ENCODE measurements at regions not wholly inside any gene's neighbourhood (a gene's known extent, or its start where the extent isn't known, plus 50 kb on each side); places are given as distances from the start of the nearest gene placed in this dataset.

DNA sequence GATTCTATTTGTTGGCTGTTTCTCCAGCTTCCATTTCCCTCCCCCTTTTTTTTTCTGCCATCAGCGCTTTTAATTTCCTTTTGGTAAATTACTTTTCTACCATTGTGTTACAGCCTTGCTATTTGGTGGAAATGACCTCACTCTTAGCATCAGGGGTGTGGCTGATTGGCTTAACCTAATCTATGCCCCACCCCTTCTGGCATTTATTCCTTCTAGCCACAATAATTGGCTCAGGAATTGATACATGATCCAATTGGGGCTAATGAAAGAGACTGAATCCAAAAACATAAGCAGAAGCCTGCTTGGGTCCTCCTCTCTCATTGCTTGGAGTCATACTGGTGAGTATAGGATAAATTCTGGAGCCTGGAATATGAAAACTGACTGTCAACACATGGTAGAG, 402.4 kb upstream of the LRRC4C start:
- DNase-seq (ENCODE audit: low spot score): no peak

DNA sequence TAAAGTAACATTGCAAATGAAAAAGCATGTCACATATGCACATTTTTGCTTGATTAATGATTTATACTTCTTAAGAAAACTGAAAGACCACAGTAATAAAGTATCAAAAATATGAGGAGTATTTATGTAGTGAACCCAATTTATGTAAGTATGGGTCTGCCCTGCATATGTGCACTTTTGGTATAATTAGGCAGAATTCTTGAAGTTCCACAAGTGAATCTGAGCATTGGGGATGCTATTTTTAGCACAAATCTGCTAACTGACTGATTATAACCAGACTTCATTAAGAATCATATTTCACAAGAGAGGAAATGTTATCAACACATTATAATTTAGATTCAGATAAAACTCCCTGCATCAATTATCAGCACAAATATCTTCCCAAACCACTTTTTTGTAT, 407.1 kb upstream of the LRRC4C start:
- DNase-seq (ENCODE audit: low spot score): no peak

- DNase-seq (ENCODE audit: low spot score): no peak
Observed at GRCh38 chr11:41868606-41869005, 409.2 kb upstream of the LRRC4C start.

- no peak for DNase-seq (ENCODE audit: low spot score)
Observed at GRCh38 chr11:41872426-41872825, 413.0 kb upstream of the LRRC4C start.

DNA sequence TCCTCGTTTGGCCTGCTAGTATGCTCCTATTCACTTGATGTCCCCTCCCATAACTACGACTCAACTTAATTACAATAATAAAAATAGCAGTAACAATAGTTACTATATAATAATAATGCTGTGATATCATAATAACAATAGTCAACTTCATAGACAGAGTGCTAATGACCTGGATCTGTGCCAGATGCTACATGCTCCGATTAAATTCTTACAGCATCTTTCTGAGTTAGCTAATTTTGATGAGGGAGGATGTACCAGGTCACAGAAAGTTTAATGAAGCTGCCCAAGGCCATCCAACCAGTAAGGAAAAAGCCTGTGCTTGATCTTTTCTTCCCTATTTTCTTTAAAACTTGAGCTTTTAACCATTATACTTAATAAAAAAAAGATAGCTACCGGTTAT, 413.4 kb upstream of the LRRC4C start:
- DNase-seq (ENCODE audit: low spot score): no peak

DNA sequence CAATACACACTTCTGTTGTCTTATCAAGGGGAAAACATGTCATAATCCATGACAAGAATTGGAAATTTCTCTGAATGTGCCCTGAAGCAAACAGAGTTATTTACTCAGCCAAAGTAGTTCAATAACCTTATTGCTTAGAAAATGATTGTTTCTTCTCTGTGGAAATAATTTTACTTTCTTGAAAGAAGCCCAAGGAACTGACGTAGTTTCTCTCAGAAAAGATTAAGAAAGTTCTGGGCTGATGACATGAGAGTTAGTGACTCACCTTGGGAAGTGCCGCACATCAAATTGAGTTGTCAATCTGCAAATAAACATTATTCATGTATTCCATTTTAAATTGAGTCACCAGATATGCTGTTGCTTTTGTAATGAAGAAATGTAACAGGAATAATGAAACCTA, 418.6 kb upstream of the LRRC4C start:
- DNase-seq (ENCODE audit: low spot score): no peak

GRCh38 chr11:41879214-41879613, 419.8 kb upstream of the LRRC4C start:
- no peak for DNase-seq (ENCODE audit: low spot score)

DNA sequence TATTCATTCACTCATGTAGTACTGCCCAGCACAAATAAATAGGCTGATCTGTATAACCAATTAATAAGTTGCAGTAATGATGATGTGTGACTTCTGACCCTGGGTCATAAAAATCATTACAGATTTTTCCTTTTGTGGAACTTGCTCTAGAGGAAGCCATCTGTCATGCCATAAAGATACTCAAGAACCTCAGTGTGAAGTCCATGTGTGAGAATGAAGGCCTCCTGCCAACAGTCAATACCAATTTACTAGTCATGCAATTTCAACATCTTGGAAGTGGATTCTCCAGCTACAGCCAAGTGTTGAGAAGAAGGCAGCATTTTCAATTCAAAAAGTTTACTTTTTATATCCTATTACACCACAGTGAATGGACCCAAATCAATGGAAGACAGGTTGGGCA, 435.6 kb upstream of the LRRC4C start:
- DNase-seq (ENCODE audit: low spot score): no peak

- no peak for DNase-seq (ENCODE audit: low spot score)
Observed at GRCh38 chr11:41897991-41898390, 438.5 kb upstream of the LRRC4C start.

DNA sequence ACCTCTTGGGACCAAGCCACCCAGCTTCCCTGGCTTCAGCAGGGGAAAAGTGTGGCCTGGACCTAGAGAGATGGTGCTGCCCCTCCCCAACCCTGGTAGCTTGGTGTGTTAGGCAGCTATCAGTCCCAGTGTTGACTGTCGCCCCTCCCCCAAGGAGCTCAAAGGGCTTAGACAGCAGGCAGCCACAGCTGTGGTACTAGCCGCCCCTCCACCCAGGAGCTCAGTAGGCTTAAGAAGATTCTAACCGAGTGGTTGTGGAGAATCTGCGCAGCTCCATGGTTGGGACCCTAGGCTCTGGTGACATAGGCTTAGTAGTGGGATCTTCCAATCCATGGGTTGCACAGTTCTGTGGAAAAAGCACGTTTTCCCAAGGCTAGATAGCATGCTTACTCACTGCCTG, 458.4 kb upstream of the LRRC4C start:
- DNase-seq (ENCODE audit: low spot score): no peak

DNA sequence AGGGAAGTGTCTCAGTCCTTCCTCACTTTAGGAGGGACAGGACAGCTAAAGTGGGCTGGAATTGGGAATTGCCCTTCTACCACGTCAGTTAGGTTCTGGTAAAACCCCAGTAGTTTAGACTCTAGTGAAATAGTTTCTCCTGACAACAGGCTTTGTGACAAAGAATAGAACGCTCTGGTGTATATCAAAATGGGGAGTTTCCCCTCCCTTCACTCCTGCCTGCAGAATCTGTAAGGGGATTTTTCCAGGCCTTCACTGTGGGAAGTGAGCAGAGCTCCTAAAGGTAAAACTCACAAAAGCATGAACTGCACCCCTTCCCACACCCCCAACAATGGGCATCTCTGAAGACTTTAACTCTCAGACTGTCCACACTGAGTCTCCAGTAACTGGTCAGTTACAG, 460.9 kb upstream of the LRRC4C start:
- no peak for DNase-seq (ENCODE audit: low spot score)

- no peak for DNase-seq (ENCODE audit: low spot score)
Observed at GRCh38 chr11:41921746-41922390, 462.4 kb upstream of the LRRC4C start.

GRCh38 chr11:41926339-41926738, 466.9 kb upstream of the LRRC4C start:
- DNase-seq (ENCODE audit: low spot score): no peak

- DNase-seq (ENCODE audit: low spot score): no peak
Observed at GRCh38 chr11:41935241-41935640, 475.8 kb upstream of the LRRC4C start.

DNA sequence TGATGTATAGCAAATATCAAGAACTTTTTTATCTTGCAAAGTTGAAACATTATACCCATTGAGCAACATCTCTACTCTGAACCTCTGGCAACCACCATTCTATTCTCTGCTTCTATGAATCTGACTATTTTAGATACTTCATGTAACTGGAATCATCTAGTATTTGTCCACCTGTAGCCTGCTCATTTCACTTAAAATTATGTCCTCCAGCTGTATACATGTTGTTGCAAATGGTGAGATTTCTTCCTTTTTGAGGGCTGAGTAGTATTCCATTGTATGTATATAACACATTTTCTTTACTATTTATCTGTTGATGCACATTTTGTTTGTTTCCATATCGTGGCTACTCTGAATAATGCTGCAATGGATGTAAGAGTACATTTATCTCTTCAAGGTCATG, 476.3 kb upstream of the LRRC4C start:
- no peak for DNase-seq (ENCODE audit: low spot score)

GRCh38 chr11:41943656-41944055, 484.2 kb upstream of the LRRC4C start:
- DNase-seq (ENCODE audit: low spot score): no peak

GRCh38 chr11:41947392-41947791, 487.9 kb upstream of the LRRC4C start:
- DNase-seq (ENCODE audit: low spot score): no peak

DNA sequence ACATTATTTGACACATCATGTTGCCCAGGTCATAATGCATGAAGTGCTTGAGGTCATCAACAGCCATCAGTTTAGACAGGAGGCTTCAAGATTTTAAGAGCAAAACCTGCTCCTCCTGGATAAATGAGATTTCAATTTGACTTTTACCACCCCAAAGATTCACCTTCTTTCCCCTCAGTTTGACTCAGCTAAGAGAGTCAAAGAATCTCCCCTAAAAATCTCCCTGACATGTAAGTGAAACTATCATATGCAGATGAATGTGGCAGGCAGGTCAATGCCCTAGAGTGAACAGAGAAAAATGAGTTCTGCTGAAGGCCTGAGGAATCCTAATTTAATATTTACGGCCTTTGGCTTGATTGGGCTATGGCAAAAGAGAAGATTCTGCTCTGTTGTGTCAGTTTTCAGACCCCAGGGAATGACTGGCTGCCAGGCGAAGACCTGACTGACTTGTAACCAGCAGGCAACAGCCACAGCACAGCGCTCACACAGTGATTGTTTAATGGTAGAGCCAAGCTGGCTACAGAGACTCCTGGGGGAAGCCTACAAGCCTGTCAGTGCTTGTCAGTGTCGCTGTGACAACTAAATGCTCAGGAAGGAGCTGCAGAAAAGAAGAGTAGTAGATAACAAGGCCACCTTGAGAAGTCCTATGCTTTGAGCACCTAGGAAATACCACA, 491.2 kb upstream of the LRRC4C start:
- DNase-seq (ENCODE audit: low spot score): no peak

GRCh38 chr11:41954034-41954433, 494.6 kb upstream of the LRRC4C start:
- no peak for DNase-seq (ENCODE audit: low spot score)

DNA sequence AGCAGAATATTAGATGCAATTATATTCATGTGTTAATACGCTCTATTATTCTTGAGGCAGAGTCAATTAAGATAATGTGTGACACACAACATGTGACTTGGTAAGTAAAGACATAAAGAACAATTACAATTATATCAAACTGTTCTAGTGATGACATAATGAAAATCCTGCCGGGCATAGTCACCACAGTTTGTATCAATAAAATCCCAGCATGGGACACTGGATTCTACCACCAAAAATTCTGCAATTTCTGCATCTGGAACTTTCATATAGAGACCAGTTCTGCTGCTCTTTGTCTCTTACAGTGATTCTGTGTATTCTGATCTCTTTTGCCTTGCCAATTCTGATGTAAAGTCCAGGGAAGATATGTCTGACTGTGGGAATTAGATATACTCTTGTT, 495.6 kb upstream of the LRRC4C start:
- DNase-seq (ENCODE audit: low spot score): no peak

DNA sequence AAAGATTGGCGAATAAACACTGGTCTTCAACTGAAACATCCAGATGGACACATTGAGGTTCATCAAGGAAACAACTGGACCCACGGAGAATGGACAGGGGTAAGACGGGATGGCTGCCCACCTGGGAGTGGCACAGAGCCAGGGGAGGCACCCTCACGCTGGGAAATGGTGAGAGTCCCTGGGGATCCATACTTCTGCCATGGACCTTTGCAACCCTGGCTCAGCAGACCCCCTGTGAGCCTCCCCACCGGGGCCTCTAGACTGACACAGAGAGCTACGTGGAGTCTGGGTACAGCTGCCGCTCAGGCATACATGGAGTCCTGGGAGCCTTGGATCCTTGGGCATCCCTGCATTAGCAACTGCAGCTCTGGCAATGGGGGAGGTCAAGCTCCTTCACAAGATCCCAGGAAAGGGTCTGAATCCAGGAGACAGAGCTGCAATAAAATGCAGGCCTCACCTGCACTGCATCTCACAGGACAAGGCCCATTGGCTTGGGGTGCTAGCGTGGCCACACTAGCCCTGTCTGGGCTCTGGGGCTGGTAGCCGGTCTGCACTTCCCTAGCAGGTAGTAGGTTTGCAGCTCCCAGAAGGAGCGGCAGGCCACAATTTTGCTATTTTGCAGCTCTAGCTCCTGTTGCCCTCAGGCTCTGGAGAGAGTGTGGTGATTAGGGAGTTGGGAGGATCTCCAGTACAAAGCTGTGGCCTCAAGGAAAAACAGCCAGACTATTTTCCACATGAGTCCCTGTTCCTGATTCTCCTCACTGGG, 496.4 kb upstream of the LRRC4C start:
- no peak for DNase-seq (ENCODE audit: low spot score)

DNA sequence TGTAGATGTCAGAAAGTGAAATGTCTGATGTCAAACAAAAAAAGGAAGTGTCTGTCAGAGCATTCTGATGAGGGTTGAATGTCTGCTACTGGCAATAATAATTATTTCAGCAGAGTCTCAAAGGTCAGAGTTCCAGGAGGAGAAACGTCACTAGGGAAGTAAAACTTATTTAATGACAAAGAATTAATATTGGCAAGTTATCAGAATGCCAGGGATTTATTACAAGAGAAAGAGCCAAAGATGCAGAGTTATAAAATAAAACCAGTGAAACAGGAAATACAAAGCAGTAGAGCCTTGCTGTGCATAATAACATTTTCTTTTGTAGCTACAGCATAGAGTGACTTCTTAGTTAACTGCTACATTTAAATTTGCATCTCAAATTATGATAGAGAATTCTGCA, 504.0 kb upstream of the LRRC4C start:
- DNase-seq (ENCODE audit: low spot score): no peak

DNA sequence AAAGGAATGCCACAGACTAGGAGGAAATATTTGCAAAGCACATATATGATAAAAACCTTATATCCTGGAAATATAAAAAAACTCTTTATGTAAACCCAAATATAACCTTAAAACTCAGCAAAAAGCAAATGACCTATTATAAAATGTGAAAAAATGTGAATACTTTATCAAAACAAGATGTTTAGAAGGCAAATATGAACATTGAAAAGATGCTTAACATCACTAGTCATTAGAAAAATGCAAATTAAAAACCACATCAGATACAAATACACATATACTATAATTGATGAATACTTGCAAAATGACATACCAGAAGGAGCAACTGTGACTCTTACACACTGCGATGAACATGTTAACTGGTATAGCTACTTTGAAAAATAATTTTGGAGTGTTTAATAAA, 511.2 kb upstream of the LRRC4C start:
- DNase-seq (ENCODE audit: low spot score): no peak
